Mammary epithelial cell (primary cell): ENCODE measurements at regions not wholly inside any gene's neighbourhood (a gene's known extent, or its start where the extent isn't known, plus 50 kb on each side); places are given as distances from the start of the nearest gene placed in this dataset.

Experiments
- CTCF ChIP-seq, 2 donors: IDR thresholded peaks in 1 of 2; conservative IDR thresholded peaks in 1 of 2; 2 replicates each; pipeline ENCODE4 v1.5.1; 2011 to 2012; ENCODE audit warnings: inconsistent platforms in 2 of 2, low read length in 2 of 2, mild to moderate bottlenecking in 2 of 2, control low read depth in 1 of 2, low read depth in 1 of 2; ENCODE audit not compliant: insufficient read depth in 1 of 2; ENCODE audit errors: extremely low read depth in 1 of 2
- EZH2 ChIP-seq: IDR thresholded peaks from 2 replicates; pipeline ENCODE4 v1.6.1; 2012; ENCODE audit warnings: low read length, inconsistent platforms, borderline replicate concordance

DNA sequence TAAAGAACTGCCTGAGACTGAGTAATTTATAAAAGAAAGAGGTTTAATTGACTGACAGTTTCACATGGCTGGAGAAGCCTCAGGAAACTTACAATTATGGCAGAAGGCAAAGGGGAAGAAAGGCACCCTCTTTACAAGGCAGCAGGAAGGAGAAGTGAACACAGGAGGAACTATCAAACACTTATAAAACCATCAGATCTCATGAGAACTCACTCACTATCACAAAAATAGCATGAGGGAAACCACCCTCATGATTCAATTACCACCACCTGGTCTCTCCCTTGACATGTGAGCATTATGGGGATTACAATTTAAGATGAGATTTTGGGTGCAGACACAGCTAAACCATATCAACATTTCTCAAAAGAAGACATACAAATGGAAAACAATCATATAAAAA, 266.3 kb downstream of the EPM2A start:
- TF ChIP-seq CTCF (conservative IDR thresholded peaks at IDR 0.05 in 1 of 2, IDR thresholded peaks at IDR 0.05 in 1 of 2; ENCODE audit: extremely low read depth in 1 of 2, insufficient read depth in 1 of 2, low read depth in 1 of 2, low read length in 2 of 2): no peak
- TF ChIP-seq EZH2: no peak
